ENCODE measurements at regions not wholly inside any gene's neighbourhood (a gene's known extent, or its start where the extent isn't known, plus 50 kb on each side); places are given as distances from the start of the nearest gene placed in this dataset.

DNA sequence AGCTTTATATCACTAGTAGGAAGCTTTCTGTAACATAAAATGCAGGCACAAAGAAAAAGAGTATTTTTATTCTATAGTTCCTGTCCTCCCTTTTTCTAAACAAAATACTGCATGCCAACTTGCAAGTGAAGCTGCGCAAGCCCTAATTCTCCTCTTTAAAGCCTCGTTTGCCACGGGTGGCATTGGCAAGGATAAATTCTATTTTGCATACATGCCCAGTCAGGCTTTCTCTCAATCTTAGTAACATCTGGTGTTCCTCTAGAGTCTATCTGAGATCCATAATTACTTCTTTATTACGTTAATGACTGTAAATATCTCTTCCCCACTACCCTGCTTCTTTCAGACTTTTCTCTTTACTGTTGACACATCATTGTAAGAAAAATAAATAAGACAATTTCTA is 97.1 kb upstream of the DAAM1 start:
- intact Hi-C loops (cut with micrococcal nuclease): no loop called here
- dilution Hi-C loops (cut with MboI; ENCODE audit: extremely low pct_ligation_motif_present, low sequenced_read_pairs): no loop called here
- Histone ChIP-seq H3K9me3 (replicated peaks; ENCODE audit: control insufficient read depth, insufficient read depth, low read length) (no peaks in the 10 kb centered on the region), H3K9me1 (replicated peaks; ENCODE audit: control insufficient read depth, extremely low read depth, insufficient read depth, low read length) (no peaks in the 10 kb centered on the region), H4K20me1 (replicated peaks; ENCODE audit: control insufficient read depth, extremely low read depth, insufficient read depth, low read length) (no peaks in the 10 kb centered on the region), H3K36me3 (ENCODE audit: control insufficient read depth in 2 of 2, extremely low read depth in 1 of 2, insufficient read depth in 2 of 2, low read length in 2 of 2) (no peaks in the 10 kb centered on the region), H3K27me3 (ENCODE audit: control insufficient read depth in 2 of 2, insufficient read depth in 2 of 2, low read length in 2 of 2) (peaks cover 0 to 4% of the 10 kb centered on the region in 2 experiments), H3K4me2 (ENCODE audit: insufficient read depth, low read length) (no peak overlapping the region), H3K79me2 (ENCODE audit: control insufficient read depth, insufficient read depth, low read length) (no peaks in the 10 kb centered on the region), H3K4me3 (replicated peaks in 1 of 3; ENCODE audit: insufficient read depth in 1 of 3, low read depth in 1 of 3, low read length in 3 of 3) (no peak overlapping the region), H2AFZ (ENCODE audit: low read depth, low read length) (no peak overlapping the region), H3K27ac (ENCODE audit: insufficient read depth, low read depth, low read length) (no peak overlapping the region), H3K4me1 (ENCODE audit: control insufficient read depth, extremely low read depth, insufficient read depth, low read length) (no peaks in the 10 kb centered on the region), H3K9ac (replicated peaks; ENCODE audit: extremely low read depth, insufficient read depth, low read length) (no peak overlapping the region)
- FAIRE-seq (no peak), DNase-seq (ENCODE audit: low read depth, low spot score) (no peak)
- TF ChIP-seq JUN (IDR thresholded peaks at IDR 0.05; ENCODE audit: borderline replicate concordance, insufficient read depth, insufficient read length, low read depth) (no peak), EZH2 (IDR thresholded peaks at IDR 0.05; ENCODE audit: borderline replicate concordance, low read depth, low read length, severe bottlenecking) (no peak), POLR2A (IDR thresholded peaks at IDR 0.05; ENCODE audit: low read depth, low read length) (no peak), POLR2AphosphoS5 (IDR thresholded peaks at IDR 0.05; ENCODE audit: insufficient read depth, low read depth, low read length) (no peak), MYC (IDR thresholded peaks at IDR 0.05; ENCODE audit: low read depth, low read length) (no peak), FOS (IDR thresholded peaks at IDR 0.05; ENCODE audit: borderline replicate concordance, insufficient read depth, low read length) (no peak), GATA2 (IDR thresholded peaks at IDR 0.05; ENCODE audit: insufficient read depth, insufficient read length, low read depth, low read length) (no peak)
- TF ChIP-seq, protein P1, sequence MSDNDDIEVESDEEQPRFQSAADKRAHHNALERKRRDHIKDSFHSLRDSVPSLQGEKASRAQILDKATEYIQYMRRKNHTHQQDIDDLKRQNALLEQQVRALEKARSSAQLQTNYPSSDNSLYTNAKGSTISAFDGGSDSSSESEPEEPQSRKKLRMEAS (IDR thresholded peaks at IDR 0.05; ENCODE audit: insufficient read depth, insufficient read length): no peak
- TF ChIP-seq, protein P2, sequence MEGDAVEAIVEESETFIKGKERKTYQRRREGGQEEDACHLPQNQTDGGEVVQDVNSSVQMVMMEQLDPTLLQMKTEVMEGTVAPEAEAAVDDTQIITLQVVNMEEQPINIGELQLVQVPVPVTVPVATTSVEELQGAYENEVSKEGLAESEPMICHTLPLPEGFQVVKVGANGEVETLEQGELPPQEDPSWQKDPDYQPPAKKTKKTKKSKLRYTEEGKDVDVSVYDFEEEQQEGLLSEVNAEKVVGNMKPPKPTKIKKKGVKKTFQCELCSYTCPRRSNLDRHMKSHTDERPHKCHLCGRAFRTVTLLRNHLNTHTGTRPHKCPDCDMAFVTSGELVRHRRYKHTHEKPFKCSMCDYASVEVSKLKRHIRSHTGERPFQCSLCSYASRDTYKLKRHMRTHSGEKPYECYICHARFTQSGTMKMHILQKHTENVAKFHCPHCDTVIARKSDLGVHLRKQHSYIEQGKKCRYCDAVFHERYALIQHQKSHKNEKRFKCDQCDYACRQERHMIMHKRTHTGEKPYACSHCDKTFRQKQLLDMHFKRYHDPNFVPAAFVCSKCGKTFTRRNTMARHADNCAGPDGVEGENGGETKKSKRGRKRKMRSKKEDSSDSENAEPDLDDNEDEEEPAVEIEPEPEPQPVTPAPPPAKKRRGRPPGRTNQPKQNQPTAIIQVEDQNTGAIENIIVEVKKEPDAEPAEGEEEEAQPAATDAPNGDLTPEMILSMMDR (IDR thresholded peaks at IDR 0.05; ENCODE audit: extremely low read depth in 1 of 2, insufficient read depth in 1 of 2, low read depth in 1 of 2, low read length in 2 of 2): no peak
- BruUV-seq (replicated peaks): no TSS peak
- CTCF ChIA-PET: interaction anchor here (1.3 to 1.5 kb wide), 2 partner anchors 12 to 22 kb away, joined by 3 to 4 read pairs; no protein-coding TSS in a partner anchor
- POLR2A ChIA-PET: no interaction called here
